HCT116 (cell line): ENCODE measurements at regions not wholly inside any gene's neighbourhood (a gene's known extent, or its start where the extent isn't known, plus 50 kb on each side); places are given as distances from the start of the nearest gene placed in this dataset.

Experiments
- ATAC-seq: fragments of 200-7000 bp; cut with Tn5 transposase; 2 replicates; pipeline ENCODE4 v1.9.1; 2020; ENCODE audit warnings: mild to moderate bottlenecking, moderate library complexity
- BruUV-seq: library from RNA; stranded (reverse); fragments of 400-500 nt; replicated peaks from 2 replicates; lab custom pipeline; 2021; lab: Mats Ljungman, UMichigan
- CTCF ChIA-PET: fragments of 300-600 bp; sonication (Branson Sonifier 250); formaldehyde crosslinking; loops from one replicate; lab custom pipeline; 2021; ENCODE audit warnings: antibody characterized with exemption; lab: Charles Lee
- POLR2A ChIA-PET: fragments of 300-600, 350-600 bp; sonication (Branson Sonifier 250); formaldehyde crosslinking; loops from one replicate; lab custom pipeline; 2021; ENCODE audit warnings: antibody characterized with exemption; lab: Charles Lee
- RAD21 ChIA-PET, 2 experiments: fragments of 300-600 bp; sonication (Branson Sonifier 250); formaldehyde crosslinking; loops; one replicate each; lab custom pipeline; 2023; ENCODE audit warnings: low total read pairs in 2 of 2; ENCODE audit not compliant: uncharacterized antibody in 2 of 2, unreplicated experiment in 2 of 2, low non-redundant PET in 1 of 2; lab: Charles Lee
- DNase-seq: peaks from one replicate; pipeline ENCODE4 v3.0.0-alpha.2; 2010; ENCODE audit warnings: low read depth, low spot score
- H2AFZ ChIP-seq: fragments of 200-600 bp; shearing (Covaris generic), sonication (generic); 2 replicates; pipeline ENCODE4 v1.6.1; 2017; ENCODE audit warnings: low read depth, mixed run types, mixed read lengths, antibody characterized with exemption, low read length; ENCODE audit not compliant: poor library complexity, severe bottlenecking
- H3K27ac ChIP-seq: 2 replicates; pipeline ENCODE4 v1.5.1; 2012; ENCODE audit warnings: low read depth, low read length
- H3K27me3 ChIP-seq: fragments of 200-600 bp; sonication (generic); 2 replicates; pipeline ENCODE4 v1.6.1; 2016; ENCODE audit warnings: mixed run types, low read length, mixed read lengths; ENCODE audit not compliant: insufficient read depth
- H3K36me3 ChIP-seq, 2 experiments: fragments of 200-500 bp in 1 of 2; fragments of 200-600 bp in 1 of 2; sonication (Bioruptor generic) in 1 of 2; sonication (generic) in 1 of 2; 2 replicates each; pipeline versions ENCODE4 v1.5.1 to v1.6.1; 2014 to 2016; ENCODE audit warnings: low read length in 2 of 2, inconsistent platforms in 1 of 2, mixed read lengths in 1 of 2, mixed run types in 1 of 2; ENCODE audit not compliant: insufficient read depth in 2 of 2, control insufficient read depth in 1 of 2
- H3K4me1 ChIP-seq, 2 experiments: fragments of 200-600 bp in 1 of 2; sonication (generic) in 1 of 2; 2 replicates each; pipeline versions ENCODE4 v1.5.1 to v1.6.1; 2012 to 2017; ENCODE audit warnings: low read length in 2 of 2, inconsistent platforms in 1 of 2, mild to moderate bottlenecking in 1 of 2, mixed read lengths in 1 of 2, mixed run types in 1 of 2, moderate library complexity in 1 of 2; ENCODE audit not compliant: insufficient read depth in 2 of 2, control insufficient read depth in 1 of 2
- H3K4me2 ChIP-seq: fragments of 200-600 bp; sonication (generic); 2 replicates; pipeline ENCODE4 v1.6.1; 2017; ENCODE audit warnings: mixed run types, low read length, mixed read lengths
- H3K4me3 ChIP-seq, 2 experiments: fragments of 200-600 bp in 1 of 2; sonication (generic) in 1 of 2; replicated peaks in 1 of 2; 2 replicates each; pipeline ENCODE4 v1.5.1; 2011 to 2016; ENCODE audit warnings: low read length in 2 of 2, control low read depth in 1 of 2, low read depth in 1 of 2, mild to moderate bottlenecking in 1 of 2, mixed read lengths in 1 of 2, mixed run types in 1 of 2
- H3K79me2 ChIP-seq: fragments of 200-600 bp; sonication (generic); 2 replicates; pipeline ENCODE4 v1.6.1; 2017; ENCODE audit warnings: mild to moderate bottlenecking, mixed run types, low read length, moderate library complexity, mixed read lengths; ENCODE audit not compliant: insufficient read depth
- H3K9ac ChIP-seq: fragments of 200-600 bp; sonication (generic); 2 replicates; pipeline ENCODE4 v1.6.1; 2016; ENCODE audit warnings: low read length, mixed read lengths
- H3K9me2 ChIP-seq: fragments of 200-600 bp; sonication (generic), shearing (Covaris generic); 2 replicates; pipeline ENCODE4 v1.6.1; 2017; ENCODE audit warnings: mixed run types, mild to moderate bottlenecking, moderate library complexity; ENCODE audit not compliant: insufficient read depth
- H3K9me3 ChIP-seq, 2 experiments: fragments of 200-500 bp in 1 of 2; fragments of 200-600 bp in 1 of 2; sonication (Bioruptor generic) in 1 of 2; sonication (generic) in 1 of 2; 2 replicates each; pipeline ENCODE4 v1.6.1; 2014 to 2017; ENCODE audit warnings: low read length in 2 of 2, mixed read lengths in 2 of 2, inconsistent platforms in 1 of 2, low read depth in 1 of 2, mild to moderate bottlenecking in 1 of 2, mixed run types in 1 of 2, moderate library complexity in 1 of 2; ENCODE audit not compliant: control insufficient read depth in 1 of 2, insufficient read depth in 1 of 2
- H4K20me1 ChIP-seq: fragments of 200-600 bp; sonication (generic), shearing (Covaris generic); 2 replicates; pipeline ENCODE4 v1.6.1; 2017; ENCODE audit warnings: mixed run types, mild to moderate bottlenecking, moderate library complexity; ENCODE audit not compliant: insufficient read depth
- POLR2A ChIP-seq: IDR thresholded peaks from 2 replicates; pipeline ENCODE4 v1.7.0; 2011; ENCODE audit warnings: borderline replicate concordance; ENCODE audit not compliant: insufficient read depth, insufficient read length; ENCODE audit errors: extremely low read depth
- RAD21 ChIP-seq: IDR thresholded peaks from 2 replicates; pipeline ENCODE4 v1.6.1; 2012; ENCODE audit warnings: low read depth, mild to moderate bottlenecking
- SIN3A ChIP-seq: IDR thresholded peaks from 2 replicates; pipeline ENCODE4 v1.6.1; 2012; ENCODE audit warnings: low read depth
- ZNF274 ChIP-seq: fragments of 200-500 bp; sonication (Bioruptor generic); IDR thresholded peaks from 2 replicates; pipeline ENCODE4 v1.6.1; 2014; ENCODE audit warnings: mild to moderate bottlenecking, low read depth, low read length, inconsistent platforms
- intact Hi-C: fragments of 100-400 bp; cut with micrococcal nuclease; formaldehyde crosslinking; loops from 2 replicates; pipeline ENCODE4 v1.10.0; 2022
- TF ChIP-seq, protein P1 (sequence below): IDR thresholded peaks from 2 replicates; pipeline ENCODE4 v1.6.1; 2012
- TF ChIP-seq, protein P2 (sequence below): IDR thresholded peaks from 2 replicates; pipeline ENCODE4 v1.6.1; 2011; ENCODE audit warnings: mild to moderate bottlenecking, low read length, moderate library complexity; ENCODE audit not compliant: insufficient replicate concordance; ENCODE audit errors: extremely low read depth
- TF ChIP-seq, protein P3 (sequence below): IDR thresholded peaks from 2 replicates; pipeline ENCODE4 v1.6.1; 2012; ENCODE audit warnings: low read depth

DNA sequence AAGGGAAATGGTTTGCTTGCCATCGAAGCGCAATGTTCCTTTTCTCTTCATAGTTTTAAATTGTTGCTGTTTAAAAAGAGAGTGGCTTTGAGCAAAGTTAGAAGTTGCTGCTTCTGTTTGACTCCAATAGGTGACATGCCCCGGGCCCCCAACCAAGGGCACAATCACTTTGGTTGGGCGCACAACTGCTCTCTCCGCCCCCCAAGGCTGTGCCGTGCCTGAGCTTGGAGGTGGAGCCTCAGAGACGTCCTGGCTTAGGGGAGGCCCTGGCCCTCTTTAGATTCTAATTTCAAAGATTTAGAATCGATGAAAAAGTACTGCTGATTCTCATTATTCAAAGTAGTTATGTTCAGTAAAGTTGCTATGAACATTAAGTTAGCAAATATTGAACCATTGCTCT is 725.9 kb downstream of the COL12A1 start:
- Histone ChIP-seq H3K27ac (no peak overlapping the region), H3K36me3 (no peaks in the 10 kb centered on the region)
- ChIA-PET CTCF (no interaction called here), RAD21 (no interaction called here)
- no TSS peak for BruUV-seq
- DNase-seq, result no peak
- TF ChIP-seq, protein P1, sequence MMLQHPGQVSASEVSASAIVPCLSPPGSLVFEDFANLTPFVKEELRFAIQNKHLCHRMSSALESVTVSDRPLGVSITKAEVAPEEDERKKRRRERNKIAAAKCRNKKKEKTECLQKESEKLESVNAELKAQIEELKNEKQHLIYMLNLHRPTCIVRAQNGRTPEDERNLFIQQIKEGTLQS, result no peak
- TF ChIP-seq, all 23 proteins: peak for 0
- POLR2A ChIA-PET, result no interaction called here
- H3K4me2 ChIP-seq, result no peak overlapping the region
- H2AFZ ChIP-seq, result no peak overlapping the region
- H3K79me2 ChIP-seq, result no peaks in the 10 kb centered on the region
- H3K4me1 ChIP-seq, result no peaks in the 10 kb centered on the region
- 0 out of 2 replicates have a peak, but pooled peaks cover 2% of the 10 kb centered on the region for H3K9me2 ChIP-seq
- H3K4me3 ChIP-seq, result no peak overlapping the region
- H3K9ac ChIP-seq, result no peak overlapping the region
- H3K27me3 ChIP-seq, result no peaks in the 10 kb centered on the region
- ATAC-seq, result no peak
- H3K9me3 ChIP-seq, result no peaks in the 10 kb centered on the region
- intact Hi-C loops, result no loop called here
- H4K20me1 ChIP-seq, result no peaks in the 10 kb centered on the region

GRCh38 chr6:74479420-74479819 is 726.4 kb downstream of the COL12A1 start:
- no peak overlapping the region for H3K9ac ChIP-seq
- ATAC-seq, result no peak

More at GRCh38 chr6:74479420-74479819, 726.4 kb downstream of the COL12A1 start:
- Histone ChIP-seq H3K36me3 (no peaks in the 10 kb centered on the region), H4K20me1 (no peaks in the 10 kb centered on the region), H3K4me2 (no peak overlapping the region)
- RAD21 ChIA-PET, result no interaction called here
- POLR2A ChIA-PET, result no interaction called here
- DNase-seq, result no peak
- TF ChIP-seq ZNF274 (no peak), POLR2A (no peak), SIN3A (no peak), RAD21 (no peak)
- TF ChIP-seq, protein P2, sequence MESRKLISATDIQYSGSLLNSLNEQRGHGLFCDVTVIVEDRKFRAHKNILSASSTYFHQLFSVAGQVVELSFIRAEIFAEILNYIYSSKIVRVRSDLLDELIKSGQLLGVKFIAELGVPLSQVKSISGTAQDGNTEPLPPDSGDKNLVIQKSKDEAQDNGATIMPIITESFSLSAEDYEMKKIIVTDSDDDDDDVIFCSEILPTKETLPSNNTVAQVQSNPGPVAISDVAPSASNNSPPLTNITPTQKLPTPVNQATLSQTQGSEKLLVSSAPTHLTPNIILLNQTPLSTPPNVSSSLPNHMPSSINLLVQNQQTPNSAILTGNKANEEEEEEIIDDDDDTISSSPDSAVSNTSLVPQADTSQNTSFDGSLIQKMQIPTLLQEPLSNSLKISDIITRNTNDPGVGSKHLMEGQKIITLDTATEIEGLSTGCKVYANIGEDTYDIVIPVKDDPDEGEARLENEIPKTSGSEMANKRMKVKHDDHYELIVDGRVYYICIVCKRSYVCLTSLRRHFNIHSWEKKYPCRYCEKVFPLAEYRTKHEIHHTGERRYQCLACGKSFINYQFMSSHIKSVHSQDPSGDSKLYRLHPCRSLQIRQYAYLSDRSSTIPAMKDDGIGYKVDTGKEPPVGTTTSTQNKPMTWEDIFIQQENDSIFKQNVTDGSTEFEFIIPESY, result no peak
- TF ChIP-seq, protein P3, sequence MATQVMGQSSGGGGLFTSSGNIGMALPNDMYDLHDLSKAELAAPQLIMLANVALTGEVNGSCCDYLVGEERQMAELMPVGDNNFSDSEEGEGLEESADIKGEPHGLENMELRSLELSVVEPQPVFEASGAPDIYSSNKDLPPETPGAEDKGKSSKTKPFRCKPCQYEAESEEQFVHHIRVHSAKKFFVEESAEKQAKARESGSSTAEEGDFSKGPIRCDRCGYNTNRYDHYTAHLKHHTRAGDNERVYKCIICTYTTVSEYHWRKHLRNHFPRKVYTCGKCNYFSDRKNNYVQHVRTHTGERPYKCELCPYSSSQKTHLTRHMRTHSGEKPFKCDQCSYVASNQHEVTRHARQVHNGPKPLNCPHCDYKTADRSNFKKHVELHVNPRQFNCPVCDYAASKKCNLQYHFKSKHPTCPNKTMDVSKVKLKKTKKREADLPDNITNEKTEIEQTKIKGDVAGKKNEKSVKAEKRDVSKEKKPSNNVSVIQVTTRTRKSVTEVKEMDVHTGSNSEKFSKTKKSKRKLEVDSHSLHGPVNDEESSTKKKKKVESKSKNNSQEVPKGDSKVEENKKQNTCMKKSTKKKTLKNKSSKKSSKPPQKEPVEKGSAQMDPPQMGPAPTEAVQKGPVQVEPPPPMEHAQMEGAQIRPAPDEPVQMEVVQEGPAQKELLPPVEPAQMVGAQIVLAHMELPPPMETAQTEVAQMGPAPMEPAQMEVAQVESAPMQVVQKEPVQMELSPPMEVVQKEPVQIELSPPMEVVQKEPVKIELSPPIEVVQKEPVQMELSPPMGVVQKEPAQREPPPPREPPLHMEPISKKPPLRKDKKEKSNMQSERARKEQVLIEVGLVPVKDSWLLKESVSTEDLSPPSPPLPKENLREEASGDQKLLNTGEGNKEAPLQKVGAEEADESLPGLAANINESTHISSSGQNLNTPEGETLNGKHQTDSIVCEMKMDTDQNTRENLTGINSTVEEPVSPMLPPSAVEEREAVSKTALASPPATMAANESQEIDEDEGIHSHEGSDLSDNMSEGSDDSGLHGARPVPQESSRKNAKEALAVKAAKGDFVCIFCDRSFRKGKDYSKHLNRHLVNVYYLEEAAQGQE, result no peak
- TF ChIP-seq, all 23 proteins: peak for 0
- BruUV-seq, result no TSS peak
- H3K4me3 ChIP-seq, result no peak overlapping the region
- no peaks in the 10 kb centered on the region for H3K27me3 ChIP-seq
- H3K27ac ChIP-seq, result no peak overlapping the region
- no peaks in the 10 kb centered on the region for H3K79me2 ChIP-seq
- no peak overlapping the region for H2AFZ ChIP-seq
- intact Hi-C loops, result no loop called here
- CTCF ChIA-PET, result no interaction called here
- H3K4me1 ChIP-seq, result no peaks in the 10 kb centered on the region
- H3K9me2 ChIP-seq, result 0 out of 2 replicates have a peak, but pooled peaks cover 2% of the 10 kb centered on the region
- no peaks in the 10 kb centered on the region for H3K9me3 ChIP-seq
